Natural killer cell treated with Interleukin-12 subunit alpha and Interleukin-12 subunit beta and Interleukin-15 and Interleukin-18, amount 100 ng/mL, for 72 hours (primary cell): ENCODE measurements at regions not wholly inside any gene's neighbourhood (a gene's known extent, or its start where the extent isn't known, plus 50 kb on each side); places are given as distances from the start of the nearest gene placed in this dataset.
"Not testable (repeated sequence)": the region's sequence is repeated elsewhere in the genome, so short reads cannot be mapped to it uniquely, and the experiment has no call there.

Experiments
- ATAC-seq, 2 donors: fragments of 150-1000 bp; cut with Tn5 transposase in 1 of 2; sonication (Bioruptor Pico), chemical (Tn5 transposase) in 1 of 2; 2 replicates each; pipeline ENCODE4 v1.10.0; 2021
- DNase-seq: peaks from one replicate; pipeline ENCODE4 v3.0.0; 2022; ENCODE audit warnings: low spot score
- H3K27ac Mint-ChIP-seq, 2 donors: 1 replicate in 1 of 2; 2 replicates in 1 of 2; pipeline ENCODE4 v1.8.0; 2022; ENCODE audit warnings: mixed read lengths in 2 of 2, mild to moderate bottlenecking in 1 of 2, moderate library complexity in 1 of 2
- H3K27me3 Mint-ChIP-seq, 2 donors: 1 replicate in 1 of 2; 2 replicates in 1 of 2; pipeline ENCODE4 v1.8.0; 2022; ENCODE audit warnings: mixed read lengths in 2 of 2
- H3K36me3 Mint-ChIP-seq: one replicate; pipeline ENCODE4 v1.8.0; 2022; ENCODE audit warnings: mixed read lengths
- H3K4me1 Mint-ChIP-seq, 2 donors: 1 replicate in 1 of 2; 2 replicates in 1 of 2; pipeline ENCODE4 v1.8.0; 2022; ENCODE audit warnings: low read depth in 2 of 2, mixed read lengths in 2 of 2, mild to moderate bottlenecking in 1 of 2
- H3K4me3 Mint-ChIP-seq: one replicate; pipeline ENCODE4 v1.8.0; 2022; ENCODE audit warnings: mixed read lengths
- H3K9me3 Mint-ChIP-seq: 2 replicates; pipeline ENCODE4 v1.8.0; 2022; ENCODE audit warnings: mixed read lengths

- Mint-ChIP-seq H3K36me3 (no peaks in the 10 kb centered on the region), H3K9me3 (peaks cover 3% of the 10 kb centered on the region), H3K4me3 (no peak overlapping the region), H3K27me3 (no peaks in the 10 kb centered on the region), H3K4me1 (no peaks in the 10 kb centered on the region), H3K27ac (no peak overlapping the region)
- DNase-seq, result no peak
- no peak for ATAC-seq
Measured at GRCh38 chr5:58312299-58312698, 147.6 kb downstream of the PLK2 start.

GRCh38 chr5:58311526-58311925 is 148.4 kb downstream of the PLK2 start:
- H3K9me3 Mint-ChIP-seq, result no peaks in the 10 kb centered on the region
- no peaks in the 10 kb centered on the region for H3K4me1 Mint-ChIP-seq

GRCh38 chr5:58308384-58308783 is 151.5 kb downstream of the PLK2 start:
- not testable (repeated sequence) for H3K27me3 Mint-ChIP-seq, DNase-seq, H3K27ac Mint-ChIP-seq, H3K36me3 Mint-ChIP-seq, H3K9me3 Mint-ChIP-seq, ATAC-seq, H3K4me1 Mint-ChIP-seq, H3K4me3 Mint-ChIP-seq

More at GRCh38 chr5:58311526-58311925, 148.4 kb downstream of the PLK2 start:
- DNase-seq (no peak), ATAC-seq (no peak)
- Mint-ChIP-seq H3K4me3 (no peak overlapping the region), H3K27ac (no peak overlapping the region), H3K27me3 (no peaks in the 10 kb centered on the region), H3K36me3 (no peaks in the 10 kb centered on the region)

GRCh38 chr5:58300346-58300895 is 159.5 kb downstream of the PLK2 start:
- Mint-ChIP-seq H3K27ac (no peak overlapping the region), H3K27me3 (no peaks in the 10 kb centered on the region), H3K36me3 (no peaks in the 10 kb centered on the region), H3K4me3 (no peak overlapping the region), H3K9me3 (no peaks in the 10 kb centered on the region), H3K4me1 (no peaks in the 10 kb centered on the region)
- no peak for ATAC-seq
- DNase-seq, result no peak

- Mint-ChIP-seq H3K4me3 (no peak overlapping the region), H3K9me3 (no peaks in the 10 kb centered on the region), H3K36me3 (no peaks in the 10 kb centered on the region), H3K27me3 (no peaks in the 10 kb centered on the region), H3K4me1 (peaks cover 10 to 11% of the 10 kb centered on the region in 2 donors), H3K27ac (no peak overlapping the region)
- DNase-seq (no peak), ATAC-seq (no peak)
Measured at GRCh38 chr5:58299256-58299655, 160.6 kb downstream of the PLK2 start.

- DNase-seq, result no peak
- H3K4me3 Mint-ChIP-seq, result peak overlapping the region; percentile 43
- peak overlapping the region in 1 of 2 donors; percentile 1 for H3K27ac Mint-ChIP-seq
- H3K36me3 Mint-ChIP-seq, result no peaks in the 10 kb centered on the region
- peaks cover 10 to 14% of the 10 kb centered on the region in 2 donors for H3K4me1 Mint-ChIP-seq
- H3K9me3 Mint-ChIP-seq, result no peaks in the 10 kb centered on the region
- peak; percentile 88 to 92 for ATAC-seq
- no peaks in the 10 kb centered on the region for H3K27me3 Mint-ChIP-seq
Measured at GRCh38 chr5:58294598-58295305, 165.1 kb downstream of the PLK2 start.

- not testable (repeated sequence) for H3K36me3 Mint-ChIP-seq, DNase-seq, ATAC-seq, H3K4me1 Mint-ChIP-seq, H3K27ac Mint-ChIP-seq, H3K27me3 Mint-ChIP-seq, H3K4me3 Mint-ChIP-seq, H3K9me3 Mint-ChIP-seq
Measured at GRCh38 chr5:58288275-58288674, 171.6 kb downstream of the PLK2 start.

GRCh38 chr5:58286741-58287140 is 173.1 kb downstream of the PLK2 start:
- ATAC-seq (no peak), DNase-seq (no peak)
- Mint-ChIP-seq H3K36me3 (no peaks in the 10 kb centered on the region), H3K4me3 (no peak overlapping the region), H3K27me3 (no peaks in the 10 kb centered on the region), H3K4me1 (no peaks in the 10 kb centered on the region), H3K9me3 (no peaks in the 10 kb centered on the region), H3K27ac (no peak overlapping the region)

GRCh38 chr5:58285900-58286299 is 174.0 kb downstream of the PLK2 start:
- ATAC-seq (no peak), DNase-seq (no peak)
- H3K27ac Mint-ChIP-seq, result no peak overlapping the region
- H3K36me3 Mint-ChIP-seq, result no peaks in the 10 kb centered on the region
- no peaks in the 10 kb centered on the region for H3K9me3 Mint-ChIP-seq
- H3K4me1 Mint-ChIP-seq, result no peaks in the 10 kb centered on the region
- no peaks in the 10 kb centered on the region for H3K27me3 Mint-ChIP-seq
- H3K4me3 Mint-ChIP-seq, result no peak overlapping the region

- Mint-ChIP-seq H3K27me3 (no peaks in the 10 kb centered on the region), H3K36me3 (no peaks in the 10 kb centered on the region), H3K27ac (no peak overlapping the region), H3K4me3 (no peak overlapping the region), H3K9me3 (no peaks in the 10 kb centered on the region), H3K4me1 (no peaks in the 10 kb centered on the region)
- DNase-seq (no peak), ATAC-seq (no peak)
Measured at GRCh38 chr5:58284886-58285285, 175.0 kb downstream of the PLK2 start.

- Mint-ChIP-seq H3K4me1 (no peaks in the 10 kb centered on the region), H3K36me3 (no peaks in the 10 kb centered on the region), H3K27me3 (no peaks in the 10 kb centered on the region), H3K4me3 (no peak overlapping the region), H3K9me3 (no peaks in the 10 kb centered on the region), H3K27ac (no peak overlapping the region)
- ATAC-seq, result no peak
- no peak for DNase-seq
Measured at GRCh38 chr5:58281189-58281588, 178.7 kb downstream of the PLK2 start.

GRCh38 chr5:58279259-58279658 is 180.6 kb downstream of the PLK2 start:
- H3K36me3 Mint-ChIP-seq, result no peaks in the 10 kb centered on the region
- H3K4me3 Mint-ChIP-seq, result no peak overlapping the region
- H3K4me1 Mint-ChIP-seq, result no peaks in the 10 kb centered on the region
- DNase-seq (no peak), ATAC-seq (no peak)
- H3K9me3 Mint-ChIP-seq, result no peaks in the 10 kb centered on the region
- H3K27ac Mint-ChIP-seq, result no peak overlapping the region
- no peaks in the 10 kb centered on the region for H3K27me3 Mint-ChIP-seq

GRCh38 chr5:58276431-58276830 is 183.5 kb downstream of the PLK2 start:
- no peaks in the 10 kb centered on the region for H3K9me3 Mint-ChIP-seq
- H3K4me1 Mint-ChIP-seq, result no peaks in the 10 kb centered on the region
- no peak overlapping the region for H3K4me3 Mint-ChIP-seq
- DNase-seq (no peak), ATAC-seq (no peak)
- no peaks in the 10 kb centered on the region for H3K36me3 Mint-ChIP-seq
- no peaks in the 10 kb centered on the region for H3K27me3 Mint-ChIP-seq
- no peak overlapping the region for H3K27ac Mint-ChIP-seq

- no peak for DNase-seq
- no peaks in the 10 kb centered on the region for H3K36me3 Mint-ChIP-seq
- H3K27me3 Mint-ChIP-seq, result no peaks in the 10 kb centered on the region
- no peak overlapping the region for H3K27ac Mint-ChIP-seq
- no peak for ATAC-seq
- no peak overlapping the region for H3K4me3 Mint-ChIP-seq
- no peaks in the 10 kb centered on the region for H3K9me3 Mint-ChIP-seq
- no peaks in the 10 kb centered on the region for H3K4me1 Mint-ChIP-seq
Measured at GRCh38 chr5:58275516-58275915, 184.4 kb downstream of the PLK2 start.

- no peak for DNase-seq
- Mint-ChIP-seq H3K4me1 (no peaks in the 10 kb centered on the region), H3K36me3 (no peaks in the 10 kb centered on the region), H3K9me3 (no peaks in the 10 kb centered on the region), H3K27ac (no peak overlapping the region), H3K27me3 (no peaks in the 10 kb centered on the region), H3K4me3 (no peak overlapping the region)
- ATAC-seq, result no peak
Measured at GRCh38 chr5:58274191-58274590, 185.7 kb downstream of the PLK2 start.
